Adipocyte (in vitro differentiated cells): ENCODE measurements at regions not wholly inside any gene's neighbourhood (a gene's known extent, or its start where the extent isn't known, plus 50 kb on each side); places are given as distances from the start of the nearest gene placed in this dataset.

Source experiments
- DNase-seq: peaks from one replicate; pipeline ENCODE4 v3.0.0-alpha.2; 2015; ENCODE audit warnings: low read depth
- H3K27me3 ChIP-seq: replicated peaks from 2 replicates; pipeline ENCODE4 v1.7.0; 2013; ENCODE audit warnings: mild to moderate bottlenecking, low read length, moderate library complexity; ENCODE audit not compliant: control insufficient read depth, insufficient read depth
- H3K36me3 ChIP-seq: 2 replicates; pipeline ENCODE4 v1.7.0; 2013; ENCODE audit warnings: low read length, mild to moderate bottlenecking, moderate library complexity; ENCODE audit not compliant: control insufficient read depth, insufficient read depth, severe bottlenecking
- H3K4me1 ChIP-seq: 2 replicates; pipeline ENCODE4 v1.7.0; 2013; ENCODE audit warnings: mild to moderate bottlenecking, low read length, moderate library complexity; ENCODE audit not compliant: control insufficient read depth, insufficient read depth
- H3K4me3 ChIP-seq: 2 replicates; pipeline ENCODE4 v1.7.0; 2013; ENCODE audit warnings: mild to moderate bottlenecking, low read length, moderate library complexity
- H3K9ac ChIP-seq: 2 replicates; pipeline ENCODE4 v1.7.0; 2013; ENCODE audit warnings: mild to moderate bottlenecking, low read length, moderate library complexity
- H3K9me3 ChIP-seq: 2 replicates; pipeline ENCODE4 v1.7.0; 2013; ENCODE audit warnings: mild to moderate bottlenecking, low read length, moderate library complexity; ENCODE audit not compliant: control insufficient read depth

GRCh38 chr5:14090755-14091154 lies 52.4 kb upstream of the TRIO start:
- Histone ChIP-seq H3K4me1 (peaks cover 7% of the 10 kb centered on the region), H3K4me3 (no peak overlapping the region), H3K9ac (no peak overlapping the region), H3K9me3 (peaks cover 6% of the 10 kb centered on the region), H3K27me3 (no peaks in the 10 kb centered on the region), H3K36me3 (no peaks in the 10 kb centered on the region)
- DNase-seq = no peak

GRCh38 chr5:14090290-14090689 lies 52.9 kb upstream of the TRIO start:
- Histone ChIP-seq H3K4me3 (no peak overlapping the region), H3K9ac (no peak overlapping the region), H3K9me3 (peaks cover 6% of the 10 kb centered on the region), H3K4me1 (peaks cover 7% of the 10 kb centered on the region), H3K36me3 (no peaks in the 10 kb centered on the region), H3K27me3 (no peaks in the 10 kb centered on the region)
- no peak for DNase-seq

GRCh38 chr5:14089198-14089597 lies 53.9 kb upstream of the TRIO start:
- no peak overlapping the region for H3K9ac ChIP-seq
- no peaks in the 10 kb centered on the region for H3K36me3 ChIP-seq
- peaks cover 6% of the 10 kb centered on the region for H3K9me3 ChIP-seq
- H3K27me3 ChIP-seq = no peaks in the 10 kb centered on the region
- no peak for DNase-seq
- peaks cover 7% of the 10 kb centered on the region for H3K4me1 ChIP-seq
- no peak overlapping the region for H3K4me3 ChIP-seq

- H3K36me3 ChIP-seq = no peaks in the 10 kb centered on the region
- no peak for DNase-seq
- H3K9ac ChIP-seq = no peak overlapping the region
- no peaks in the 10 kb centered on the region for H3K27me3 ChIP-seq
- H3K9me3 ChIP-seq = peaks cover 6% of the 10 kb centered on the region
- H3K4me1 ChIP-seq = peaks cover 7% of the 10 kb centered on the region
- no peak overlapping the region for H3K4me3 ChIP-seq
These were observed 56.9 kb upstream of the TRIO start for GRCh38 chr5:14086261-14086660.

GRCh38 chr5:14082973-14083372 lies 60.2 kb upstream of the TRIO start:
- peaks cover 7% of the 10 kb centered on the region for H3K4me1 ChIP-seq
- no peak for DNase-seq
- no peak overlapping the region for H3K9ac ChIP-seq

GRCh38 chr5:14082523-14082922 lies 60.6 kb upstream of the TRIO start:
- Histone ChIP-seq H3K4me3 (no peak overlapping the region), H3K9me3 (no peaks in the 10 kb centered on the region), H3K36me3 (no peaks in the 10 kb centered on the region), H3K27me3 (no peaks in the 10 kb centered on the region), H3K9ac (no peak overlapping the region), H3K4me1 (peaks cover 7% of the 10 kb centered on the region)
- no peak for DNase-seq

More at GRCh38 chr5:14082973-14083372, 60.2 kb upstream of the TRIO start:
- Histone ChIP-seq H3K9me3 (no peaks in the 10 kb centered on the region), H3K27me3 (no peaks in the 10 kb centered on the region), H3K4me3 (no peak overlapping the region), H3K36me3 (no peaks in the 10 kb centered on the region)

- no peaks in the 10 kb centered on the region for H3K9me3 ChIP-seq
- no peaks in the 10 kb centered on the region for H3K27me3 ChIP-seq
- no peak overlapping the region for H3K9ac ChIP-seq
- peaks cover 7% of the 10 kb centered on the region for H3K4me1 ChIP-seq
- H3K36me3 ChIP-seq = no peaks in the 10 kb centered on the region
- DNase-seq = no peak
- H3K4me3 ChIP-seq = no peak overlapping the region
These were observed 61.4 kb upstream of the TRIO start for GRCh38 chr5:14081791-14082190.

- Histone ChIP-seq H3K9me3 (no peaks in the 10 kb centered on the region), H3K36me3 (no peaks in the 10 kb centered on the region), H3K4me1 (no peaks in the 10 kb centered on the region), H3K27me3 (no peaks in the 10 kb centered on the region), H3K4me3 (no peak overlapping the region), H3K9ac (no peak overlapping the region)
- DNase-seq = no peak
These were observed 64.4 kb upstream of the TRIO start for GRCh38 chr5:14078716-14079115.

GRCh38 chr5:14077501-14077900 lies 65.6 kb upstream of the TRIO start:
- Histone ChIP-seq H3K36me3 (no peaks in the 10 kb centered on the region), H3K9me3 (no peaks in the 10 kb centered on the region)

GRCh38 chr5:14076561-14076960 lies 66.6 kb upstream of the TRIO start:
- H3K36me3 ChIP-seq = no peaks in the 10 kb centered on the region
- no peaks in the 10 kb centered on the region for H3K27me3 ChIP-seq
- no peak overlapping the region for H3K9ac ChIP-seq
- H3K4me3 ChIP-seq = no peak overlapping the region
- H3K4me1 ChIP-seq = no peaks in the 10 kb centered on the region
- H3K9me3 ChIP-seq = no peaks in the 10 kb centered on the region
- no peak for DNase-seq

More at GRCh38 chr5:14077501-14077900, 65.6 kb upstream of the TRIO start:
- Histone ChIP-seq H3K4me1 (no peaks in the 10 kb centered on the region), H3K27me3 (no peaks in the 10 kb centered on the region), H3K4me3 (no peak overlapping the region), H3K9ac (no peak overlapping the region)
- DNase-seq = no peak

- Histone ChIP-seq H3K27me3 (no peaks in the 10 kb centered on the region), H3K4me3 (no peak overlapping the region), H3K4me1 (no peaks in the 10 kb centered on the region), H3K9ac (no peak overlapping the region), H3K36me3 (no peaks in the 10 kb centered on the region), H3K9me3 (no peaks in the 10 kb centered on the region)
- DNase-seq = no peak
These were observed 67.2 kb upstream of the TRIO start for GRCh38 chr5:14075937-14076336.

- H3K4me3 ChIP-seq = no peak overlapping the region
- H3K36me3 ChIP-seq = no peaks in the 10 kb centered on the region
- H3K4me1 ChIP-seq = no peaks in the 10 kb centered on the region
- no peaks in the 10 kb centered on the region for H3K9me3 ChIP-seq
- no peak for DNase-seq
- no peak overlapping the region for H3K9ac ChIP-seq
- no peaks in the 10 kb centered on the region for H3K27me3 ChIP-seq
These were observed 71.7 kb upstream of the TRIO start for GRCh38 chr5:14071433-14071832.
